ENCODE measurements at regions not wholly inside any gene's neighbourhood (a gene's known extent, or its start where the extent isn't known, plus 50 kb on each side); places are given as distances from the start of the nearest gene placed in this dataset.

DNA sequence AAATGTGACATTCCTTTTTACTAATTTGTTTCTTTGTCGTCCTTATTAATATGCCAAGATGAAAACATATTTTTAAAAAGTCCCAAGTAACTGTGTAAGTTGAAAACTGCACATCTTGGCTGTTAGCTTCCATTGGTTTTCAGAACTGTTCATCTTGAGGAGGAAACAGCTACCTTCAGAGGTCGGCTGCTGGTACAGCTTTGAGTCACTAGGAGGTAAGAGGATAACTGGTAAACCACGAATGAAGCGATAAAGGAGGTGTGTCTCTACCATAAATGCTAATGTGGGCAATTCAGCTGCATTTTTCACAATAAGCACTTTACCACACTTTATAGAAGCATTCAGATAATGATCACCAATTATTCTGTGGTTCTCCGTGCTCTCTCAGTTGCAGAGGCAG lies 137.5 kb upstream of the KRAS start:
- Histone ChIP-seq H3K4me1 (replicated peaks; ENCODE audit: insufficient read depth) (0 out of 2 replicates have a peak, but pooled peaks cover 6% of the 10 kb centered on the region), H3K9me3 (ENCODE audit: insufficient read depth, low read depth) (no peaks in the 10 kb centered on the region), H3K9me2 (ENCODE audit: insufficient read depth) (no peaks in the 10 kb centered on the region), H2AFZ (no peak overlapping the region), H3F3A (ENCODE audit: insufficient read depth, low read depth) (no peaks in the 10 kb centered on the region), H3K4me2 (no peak overlapping the region), H3K4me3 (no peak overlapping the region), H3K27me3 (ENCODE audit: insufficient read depth, low read depth) (no peaks in the 10 kb centered on the region), H3K36me3 (ENCODE audit: low read depth) (no peaks in the 10 kb centered on the region), H3K27ac (no peak overlapping the region), H4K20me1 (ENCODE audit: insufficient read depth) (no peaks in the 10 kb centered on the region), H3K79me2 (ENCODE audit: low read depth) (no peaks in the 10 kb centered on the region)
- DNase-seq: no peak
- no TSS peak for BruUV-seq (replicated peaks)
- TF ChIP-seq CTCF (conservative IDR thresholded peaks at IDR 0.05): no peak
- no peak for TF ChIP-seq EZH2 (IDR thresholded peaks at IDR 0.05; ENCODE audit: low read depth)
- intact Hi-C loops (cut with micrococcal nuclease; ENCODE audit: unreplicated experiment): no loop called here
- ChIA-PET CTCF (interaction anchor here (1.0 to 1.3 kb wide), 4 partner anchors 48 to 394 kb away, joined by 3 to 4 read pairs (median 3); no protein-coding TSS in a partner anchor), POLR2A (ENCODE audit: unreplicated experiment) (interaction anchor here (0.5 to 0.9 kb wide), 2 partner anchors 137 to 1461 kb away, joined by 3 to 7 read pairs; partner anchors contain the start of gene KRAS)

DNA sequence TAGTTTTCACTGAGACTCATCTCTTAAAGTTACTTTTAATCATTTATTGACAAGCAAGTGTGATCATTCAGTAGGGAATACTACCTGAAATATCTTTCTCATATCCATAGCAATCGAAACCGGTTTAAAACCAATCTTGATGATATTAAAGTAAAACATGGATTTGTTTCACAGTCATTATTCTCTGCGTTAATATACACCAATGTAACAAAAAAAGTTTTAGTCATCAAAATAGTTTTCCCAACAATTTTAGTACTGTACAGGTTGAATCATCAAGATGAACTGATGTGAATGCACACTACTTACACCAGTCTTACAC lies 137.0 kb upstream of the KRAS start:
- H3K27me3 ChIP-seq (ENCODE audit: insufficient read depth, low read depth): no peaks in the 10 kb centered on the region
- no peak overlapping the region for H3K4me3 ChIP-seq
- no TSS peak for BruUV-seq (replicated peaks)
- no peaks in the 10 kb centered on the region for H3K36me3 ChIP-seq (ENCODE audit: low read depth)
- H3K79me2 ChIP-seq (ENCODE audit: low read depth): no peaks in the 10 kb centered on the region
- H3F3A ChIP-seq (ENCODE audit: insufficient read depth, low read depth): no peaks in the 10 kb centered on the region
- POLR2A ChIA-PET (ENCODE audit: unreplicated experiment): interaction anchor here (0.5 to 0.9 kb wide), 4 partner anchors 101 to 1462 kb away, joined by 3 to 7 read pairs (median 6); partner anchors contain the start of gene KRAS
- TF ChIP-seq CTCF (conservative IDR thresholded peaks at IDR 0.05) (no peak; the same call in 1 of the 2 replicates), EZH2 (IDR thresholded peaks at IDR 0.05; ENCODE audit: low read depth) (no peak)
- no peaks in the 10 kb centered on the region for H3K9me3 ChIP-seq (ENCODE audit: insufficient read depth, low read depth)
- DNase-seq: no peak
- CTCF ChIA-PET: interaction anchor here (0.6 to 1.3 kb wide), 12 partner anchors 49 to 705 kb away, joined by 3 to 9 read pairs (median 4); no protein-coding TSS in a partner anchor
- intact Hi-C loops (cut with micrococcal nuclease; ENCODE audit: unreplicated experiment): loop anchor here (1.0 kb wide), 4 partner anchors 146 to 396 kb away; no protein-coding TSS in a partner anchor
- 0 out of 2 replicates have a peak, but pooled peaks cover 6% of the 10 kb centered on the region for H3K4me1 ChIP-seq (replicated peaks; ENCODE audit: insufficient read depth)
- no peaks in the 10 kb centered on the region for H3K9me2 ChIP-seq (ENCODE audit: insufficient read depth)
- H4K20me1 ChIP-seq (ENCODE audit: insufficient read depth): no peaks in the 10 kb centered on the region
- H3K27ac ChIP-seq: no peak overlapping the region
- H2AFZ ChIP-seq: no peak overlapping the region
- no peak overlapping the region; the same call in 1 of the 2 replicates for H3K4me2 ChIP-seq

- DNase-seq: peak; percentile 68 to 83
- BruUV-seq (replicated peaks): no TSS peak
- ChIA-PET CTCF (interaction anchor here (0.6 to 1.3 kb wide), 14 partner anchors 49 to 705 kb away, joined by 3 to 9 read pairs (median 4); no protein-coding TSS in a partner anchor), POLR2A (ENCODE audit: unreplicated experiment) (interaction anchor here (0.5 to 0.9 kb wide), 5 partner anchors 100 to 1462 kb away, joined by 3 to 7 read pairs (median 6); partner anchors contain the start of gene KRAS)
- Histone ChIP-seq H2AFZ (peak overlapping the region; percentile 84), H3K9me3 (ENCODE audit: insufficient read depth, low read depth) (no peaks in the 10 kb centered on the region), H3K79me2 (ENCODE audit: low read depth) (no peaks in the 10 kb centered on the region), H3F3A (ENCODE audit: insufficient read depth, low read depth) (no peaks in the 10 kb centered on the region), H3K9me2 (ENCODE audit: insufficient read depth) (no peaks in the 10 kb centered on the region), H3K4me3 (peak overlapping the region; percentile 65), H4K20me1 (ENCODE audit: insufficient read depth) (no peaks in the 10 kb centered on the region), H3K4me1 (replicated peaks; ENCODE audit: insufficient read depth) (0 out of 2 replicates have a peak, but pooled peaks cover 6% of the 10 kb centered on the region), H3K36me3 (ENCODE audit: low read depth) (no peaks in the 10 kb centered on the region), H3K27ac (no peak overlapping the region), H3K4me2 (peak overlapping the region; percentile 95), H3K27me3 (ENCODE audit: insufficient read depth, low read depth) (no peaks in the 10 kb centered on the region)
- TF ChIP-seq CTCF (conservative IDR thresholded peaks at IDR 0.05): peak; percentile 91
- no peak for TF ChIP-seq EZH2 (IDR thresholded peaks at IDR 0.05; ENCODE audit: low read depth)
- intact Hi-C loops (cut with micrococcal nuclease; ENCODE audit: unreplicated experiment): loop anchor here (1.0 kb wide), 4 partner anchors 146 to 396 kb away; no protein-coding TSS in a partner anchor
Measured at GRCh38 chr12:25386831-25387731, 136.4 kb upstream of the KRAS start.

Data from PC-9 (cell line).